SK-N-SH (cell line): ENCODE measurements at regions not wholly inside any gene's neighbourhood (a gene's known extent, or its start where the extent isn't known, plus 50 kb on each side); places are given as distances from the start of the nearest gene placed in this dataset.

Experiments used
- CTCF ChIA-PET: fragments of 300-600, 350-600 bp; formaldehyde crosslinking; extraction: SDS; loops from one replicate; lab custom pipeline; 2021; lab: Yijun Ruan, JAX
- POLR2A ChIA-PET: fragments of 350-600 bp; sonication (Branson Sonifier 250); formaldehyde crosslinking; extraction: SDS; loops from one replicate; lab custom pipeline; 2020; ENCODE audit warnings: antibody characterized with exemption, inconsistent platforms; lab: Yijun Ruan, JAX
- DNase-seq: peaks from one replicate; pipeline ENCODE4 v3.0.0; 2012
- H2AFZ ChIP-seq: fragments of 200-600 bp; sonication (generic); 2 replicates; pipeline ENCODE4 v1.8.1; 2016; ENCODE audit warnings: antibody characterized with exemption, mild to moderate bottlenecking, low read depth
- H3F3A ChIP-seq: fragments of 200-600 bp; sonication (generic); replicated peaks from 2 replicates; pipeline ENCODE3; 2016; ENCODE audit warnings: antibody characterized with exemption, mild to moderate bottlenecking; ENCODE audit not compliant: insufficient read depth
- H3K27ac ChIP-seq, 2 experiments: fragments of 200-500 bp in 1 of 2; fragments of 200-600 bp in 1 of 2; sonication (Bioruptor generic) in 1 of 2; sonication (generic), shearing (Covaris generic) in 1 of 2; 2 replicates each; pipeline versions ENCODE4 v1.5.1 to v1.6.1; 2014 to 2016; ENCODE audit warnings: low read depth in 2 of 2, inconsistent platforms in 1 of 2, low read length in 1 of 2, mild to moderate bottlenecking in 1 of 2, mixed read lengths in 1 of 2
- H3K27me3 ChIP-seq: fragments of 200-600 bp; sonication (generic), shearing (Covaris generic); 2 replicates; pipeline ENCODE4 v1.6.1; 2016; ENCODE audit warnings: mixed run types; ENCODE audit not compliant: insufficient read depth
- H3K36me3 ChIP-seq, 2 experiments: fragments of 200-500 bp in 1 of 2; fragments of 200-600 bp in 1 of 2; sonication (Bioruptor generic) in 1 of 2; sonication (generic) in 1 of 2; replicated peaks in 1 of 2; 2 replicates each; pipeline versions ENCODE3 to v1.5.1; 2014 to 2016; ENCODE audit warnings: low read length in 1 of 2, mild to moderate bottlenecking in 1 of 2; ENCODE audit not compliant: insufficient read depth in 2 of 2, control insufficient read depth in 1 of 2
- H3K4me1 ChIP-seq, 2 experiments: fragments of 200-500 bp in 1 of 2; fragments of 200-600 bp in 1 of 2; sonication (Bioruptor generic) in 1 of 2; sonication (generic), shearing (Covaris generic) in 1 of 2; 2 replicates each; pipeline versions ENCODE4 v1.5.1 to v1.6.1; 2014 to 2016; ENCODE audit warnings: low read depth in 1 of 2, low read length in 1 of 2, mixed run types in 1 of 2; ENCODE audit not compliant: insufficient read depth in 2 of 2, control insufficient read depth in 1 of 2
- H3K4me2 ChIP-seq: fragments of 200-600 bp; sonication (generic), shearing (Covaris generic); 2 replicates; pipeline ENCODE4 v1.6.1; 2017; ENCODE audit warnings: mixed run types
- H3K4me3 ChIP-seq, 2 experiments: fragments of 200-500 bp in 1 of 2; fragments of 200-600 bp in 1 of 2; sonication (Bioruptor generic) in 1 of 2; sonication (generic), shearing (Covaris generic) in 1 of 2; 2 replicates each; pipeline versions ENCODE4 v1.5.1 to v1.8.1; 2014 to 2016; ENCODE audit warnings: low read depth in 2 of 2, inconsistent platforms in 1 of 2, low read length in 1 of 2, mild to moderate bottlenecking in 1 of 2, mixed read lengths in 1 of 2, moderate library complexity in 1 of 2
- H3K79me2 ChIP-seq: fragments of 200-600 bp; sonication (generic); 2 replicates; pipeline ENCODE4 v1.8.1; 2017; ENCODE audit warnings: mild to moderate bottlenecking; ENCODE audit not compliant: insufficient read depth
- H3K9ac ChIP-seq: fragments of 200-600 bp; sonication (generic); 2 replicates; pipeline ENCODE4 v1.6.1; 2017; ENCODE audit warnings: mixed run types
- H3K9me2 ChIP-seq: fragments of 200-600 bp; sonication (generic); 2 replicates; pipeline ENCODE4 v1.6.1; 2017; ENCODE audit warnings: mixed run types
- H3K9me3 ChIP-seq: fragments of 200-600 bp; sonication (generic); 2 replicates; pipeline ENCODE4 v1.6.1; 2017; ENCODE audit warnings: mixed run types, mild to moderate bottlenecking, moderate library complexity
- H4K20me1 ChIP-seq: fragments of 200-600 bp; sonication (generic); 2 replicates; pipeline ENCODE4 v1.6.1; 2017; ENCODE audit warnings: mild to moderate bottlenecking, mixed run types; ENCODE audit not compliant: insufficient read depth
- CHD2 ChIP-seq: fragments of 150-350 bp; IDR thresholded peaks from 2 replicates; pipeline ENCODE4 v1.6.1; 2018; ENCODE audit warnings: low read length; ENCODE audit not compliant: partially characterized antibody
- ELF1 ChIP-seq: IDR thresholded peaks from 2 replicates; pipeline ENCODE4 v1.4.0; 2012
- EP300 ChIP-seq, 2 experiments: IDR thresholded peaks; 2 replicates each; pipeline versions ENCODE4 v1.4.0 to v1.6.1; 2012; ENCODE audit warnings: borderline replicate concordance in 1 of 2, low read depth in 1 of 2, low read length in 1 of 2
- FOSL2 ChIP-seq: IDR thresholded peaks from 2 replicates; pipeline ENCODE4 v1.4.0; 2012; ENCODE audit warnings: low read depth, mild to moderate bottlenecking, moderate library complexity, borderline replicate concordance
- FOXM1 ChIP-seq: IDR thresholded peaks from 2 replicates; pipeline ENCODE4 v1.4.0; 2012; ENCODE audit warnings: low read depth, mild to moderate bottlenecking
- MEF2A ChIP-seq: IDR thresholded peaks from 2 replicates; pipeline ENCODE4 v1.4.0; 2012; ENCODE audit warnings: low read depth, borderline replicate concordance
- NFIC ChIP-seq: IDR thresholded peaks from 2 replicates; pipeline ENCODE4 v1.4.0; 2012; ENCODE audit warnings: borderline replicate concordance
- NRF1 ChIP-seq: IDR thresholded peaks from 2 replicates; pipeline ENCODE4 v1.6.1; 2012; ENCODE audit warnings: low read depth, mild to moderate bottlenecking, low read length
- POLR2AphosphoS5 ChIP-seq: IDR thresholded peaks from 2 replicates; pipeline ENCODE4 v1.6.1; 2012; ENCODE audit warnings: low read depth, low read length
- RCOR1 ChIP-seq: fragments of 150-350 bp; IDR thresholded peaks from 2 replicates; pipeline ENCODE4 v1.6.1; 2017; ENCODE audit warnings: antibody characterized with exemption, low read length
- RFX5 ChIP-seq: IDR thresholded peaks from 2 replicates; pipeline ENCODE4 v1.6.1; 2012; ENCODE audit warnings: mild to moderate bottlenecking, improper control_type of control experiment, low read length
- TCF12 ChIP-seq: IDR thresholded peaks from 2 replicates; pipeline ENCODE4 v1.4.0; 2012
- TEAD4 ChIP-seq: IDR thresholded peaks from 2 replicates; pipeline ENCODE4 v1.4.0; 2012; ENCODE audit warnings: mild to moderate bottlenecking, borderline replicate concordance; ENCODE audit not compliant: insufficient read depth
- WGBS: methylation state at CpG from one replicate; pipeline ENCODE4 v1.1.6; 2017; ENCODE audit warnings: low lambda C conversion rate; 5-methylcytosine and 5-hydroxymethylcytosine counted together
- TF ChIP-seq, protein P1 (sequence below): fragments of 150-350 bp; IDR thresholded peaks from 2 replicates; pipeline ENCODE4 v1.6.1; 2017; ENCODE audit warnings: antibody characterized with exemption, low read length, low read depth, borderline replicate concordance
- TF ChIP-seq, protein P2 (sequence below): IDR thresholded peaks from 2 replicates; pipeline ENCODE4 v1.4.0; 2012; ENCODE audit warnings: low read depth, borderline replicate concordance

DNA sequence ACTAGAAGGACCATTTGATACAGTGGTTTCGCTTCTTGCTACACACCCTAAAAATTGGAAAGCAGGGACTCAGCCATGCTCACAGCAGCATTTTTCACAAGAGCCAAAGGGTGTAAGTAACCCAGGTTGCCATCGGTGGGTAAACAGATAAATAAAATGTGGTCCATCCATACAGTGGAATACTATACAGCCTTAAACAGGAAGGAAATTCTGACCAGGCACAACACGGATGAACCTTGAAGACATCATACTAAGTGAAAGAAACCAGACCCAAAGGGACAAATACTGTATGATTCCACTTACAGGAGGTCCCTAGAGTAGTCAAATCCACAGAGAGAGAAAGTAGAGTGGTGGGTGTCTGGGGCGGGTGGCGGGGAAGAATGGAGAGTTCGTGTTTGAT, 220.9 kb downstream of the PHETA1 start (continued):
- no peak for TF ChIP-seq TEAD4
- no peak for TF ChIP-seq ELF1
- TF ChIP-seq, protein P1, sequence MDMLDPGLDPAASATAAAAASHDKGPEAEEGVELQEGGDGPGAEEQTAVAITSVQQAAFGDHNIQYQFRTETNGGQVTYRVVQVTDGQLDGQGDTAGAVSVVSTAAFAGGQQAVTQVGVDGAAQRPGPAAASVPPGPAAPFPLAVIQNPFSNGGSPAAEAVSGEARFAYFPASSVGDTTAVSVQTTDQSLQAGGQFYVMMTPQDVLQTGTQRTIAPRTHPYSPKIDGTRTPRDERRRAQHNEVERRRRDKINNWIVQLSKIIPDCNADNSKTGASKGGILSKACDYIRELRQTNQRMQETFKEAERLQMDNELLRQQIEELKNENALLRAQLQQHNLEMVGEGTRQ: no peak
- no peak for TF ChIP-seq NFIC
- TF ChIP-seq, protein P2, sequence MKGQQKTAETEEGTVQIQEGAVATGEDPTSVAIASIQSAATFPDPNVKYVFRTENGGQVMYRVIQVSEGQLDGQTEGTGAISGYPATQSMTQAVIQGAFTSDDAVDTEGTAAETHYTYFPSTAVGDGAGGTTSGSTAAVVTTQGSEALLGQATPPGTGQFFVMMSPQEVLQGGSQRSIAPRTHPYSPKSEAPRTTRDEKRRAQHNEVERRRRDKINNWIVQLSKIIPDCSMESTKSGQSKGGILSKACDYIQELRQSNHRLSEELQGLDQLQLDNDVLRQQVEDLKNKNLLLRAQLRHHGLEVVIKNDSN: no peak
- TF ChIP-seq EP300 (IDR thresholded peaks at IDR 0.05; ENCODE audit: borderline replicate concordance in 1 of 2, low read depth in 1 of 2, low read length in 1 of 2): no peak

DNA sequence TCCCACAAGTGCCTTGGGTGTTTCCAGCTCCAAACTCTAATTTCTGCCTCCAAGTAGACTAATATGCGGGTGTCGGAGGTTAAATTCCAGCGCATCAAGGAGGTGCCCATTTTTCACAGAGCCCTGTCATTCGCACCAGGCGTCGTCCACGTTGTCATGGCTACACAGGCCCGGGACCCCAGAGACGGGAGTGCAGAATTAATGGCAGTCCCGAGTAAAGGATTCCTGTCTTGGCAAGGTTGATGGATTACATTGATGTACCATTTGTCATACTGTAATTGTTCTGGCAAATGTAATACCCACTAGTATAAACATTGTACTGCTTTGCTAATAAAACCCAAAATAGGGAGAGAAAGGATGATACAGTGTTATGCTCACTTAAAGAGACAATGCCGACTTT, 222.9 kb upstream of the MYL2 start:
- Histone ChIP-seq H3K27me3 (no peaks in the 10 kb centered on the region), H3K4me1 (peaks cover 0 to 5% of the 10 kb centered on the region in 2 experiments; a peak in 1 of 4 replicates), H3K4me3 (no peak overlapping the region), H3K9me2 (no peaks in the 10 kb centered on the region), H3K9me3 (no peaks in the 10 kb centered on the region), H3K27ac (no peak overlapping the region), H3K4me2 (no peak overlapping the region), H4K20me1 (no peaks in the 10 kb centered on the region), H3K9ac (no peak overlapping the region), H2AFZ (no peak overlapping the region), H3K36me3 (no peaks in the 10 kb centered on the region), H3F3A (no peaks in the 10 kb centered on the region), H3K79me2 (no peaks in the 10 kb centered on the region)
- TF ChIP-seq MEF2A: no peak
- TF ChIP-seq TCF12: no peak
- no peak for TF ChIP-seq FOXM1
- no peak for TF ChIP-seq FOSL2
- TF ChIP-seq CHD2: no peak
- no peak for TF ChIP-seq NRF1
- TF ChIP-seq RFX5: no peak
- no peak for TF ChIP-seq RCOR1
- DNase-seq: no peak
- CTCF ChIA-PET: interaction anchor here (0.9 to 2.1 kb wide), 5 partner anchors 14 to 156 kb away, joined by 3 to 13 read pairs (median 6); no protein-coding TSS in a partner anchor
- 50% methylated on average over 9 of the region's 11 CpGs for WGBS
- POLR2A ChIA-PET: no interaction called here

DNA sequence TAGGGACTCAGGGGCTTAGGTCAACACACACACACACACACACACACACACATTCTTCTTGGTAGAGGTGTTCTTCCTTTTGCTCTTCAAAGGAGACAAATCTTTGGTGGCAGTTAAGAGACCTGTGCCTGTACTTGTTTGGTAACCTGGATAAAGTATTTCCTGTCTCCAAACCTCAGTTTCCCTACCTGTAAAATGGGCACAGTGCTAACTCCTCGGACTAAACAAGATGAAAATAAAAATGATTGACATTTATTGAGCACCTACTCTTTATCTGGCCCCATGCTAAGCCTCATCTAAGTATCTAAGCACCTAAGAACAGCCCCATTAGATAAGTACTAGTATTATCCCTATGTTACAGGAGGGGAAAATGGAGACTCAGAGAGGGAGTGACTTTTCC, 220.8 kb upstream of the MYL2 start:
- H3K4me1 ChIP-seq: peaks cover 0 to 8% of the 10 kb centered on the region in 2 experiments; a peak in 1 of 4 replicates
- TF ChIP-seq POLR2AphosphoS5: no peak
- no peaks in the 10 kb centered on the region for H3K79me2 ChIP-seq
- 29% methylated on average over 1 of the region's 1 CpG for WGBS
- no peaks in the 10 kb centered on the region for H4K20me1 ChIP-seq
- no peak overlapping the region for H3K4me3 ChIP-seq
- no peak overlapping the region for H2AFZ ChIP-seq
- H3K27ac ChIP-seq: no peak overlapping the region
- ChIA-PET POLR2A (no interaction called here), CTCF (interaction anchor here (0.8 to 4.1 kb wide), 4 partner anchors 9 to 256 kb away, joined by 3 to 48 read pairs (median 4); no protein-coding TSS in a partner anchor)
- no peaks in the 10 kb centered on the region for H3K36me3 ChIP-seq
- no peaks in the 10 kb centered on the region for H3K9me3 ChIP-seq
- H3K9me2 ChIP-seq: no peaks in the 10 kb centered on the region
- no peaks in the 10 kb centered on the region for H3K27me3 ChIP-seq
- no peak overlapping the region for H3K9ac ChIP-seq
- no peak overlapping the region for H3K4me2 ChIP-seq
- no peaks in the 10 kb centered on the region for H3F3A ChIP-seq
- no peak for DNase-seq
